DMS53 (cell line): ENCODE measurements at regions not wholly inside any gene's neighbourhood (a gene's known extent, or its start where the extent isn't known, plus 50 kb on each side); places are given as distances from the start of the nearest gene placed in this dataset.
"Not testable (repeated sequence)": the region's sequence is repeated elsewhere in the genome, so short reads cannot be mapped to it uniquely, and the experiment has no call there.

Experiments
- DNase-seq: peaks from one replicate; lab custom pipeline; 2025; lab: John Stamatoyannopoulos, UW

GRCh38 chr1:204782118-204782700, 88.5 kb upstream of the NFASC start:
- DNase-seq = no peak

DNA sequence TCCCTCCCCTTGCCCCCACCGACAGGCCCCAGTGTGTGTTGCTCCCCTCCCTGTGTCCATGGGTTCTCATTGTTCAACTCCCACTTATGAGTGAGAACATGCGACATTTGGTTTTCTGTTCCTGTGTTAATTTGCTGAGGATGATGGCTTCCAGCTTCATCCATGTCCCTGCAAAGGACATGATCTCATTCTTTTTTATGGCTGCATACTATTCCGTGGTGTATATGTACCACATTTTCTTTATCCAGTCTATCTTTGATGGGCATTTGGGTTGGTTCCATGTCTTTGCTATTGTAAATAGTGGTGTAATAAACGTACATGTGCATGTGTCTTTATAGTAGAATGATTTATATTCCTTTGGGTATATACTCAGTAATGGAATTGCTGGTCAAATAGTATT, 85.6 kb upstream of the NFASC start:
- not testable (repeated sequence) for DNase-seq

DNA sequence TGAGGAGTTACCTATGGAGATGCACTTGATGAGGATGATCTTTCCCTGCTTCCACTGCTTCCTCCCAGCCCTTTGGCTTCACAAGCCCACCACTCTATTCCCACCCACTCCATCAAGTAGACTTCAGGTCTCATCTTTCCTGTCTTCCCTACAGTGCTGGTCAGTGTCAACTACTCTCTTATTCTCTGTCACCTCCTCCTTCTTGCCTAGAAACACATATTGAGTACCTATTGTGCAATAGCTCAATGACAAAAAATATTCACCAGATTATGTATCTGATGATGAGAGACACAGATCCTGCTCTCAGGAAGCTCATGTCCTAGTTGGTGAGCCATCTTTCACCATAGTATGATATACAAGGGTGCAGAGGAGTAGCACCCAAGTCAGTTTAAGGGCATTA, 82.2 kb upstream of the NFASC start:
- DNase-seq = no peak

DNA sequence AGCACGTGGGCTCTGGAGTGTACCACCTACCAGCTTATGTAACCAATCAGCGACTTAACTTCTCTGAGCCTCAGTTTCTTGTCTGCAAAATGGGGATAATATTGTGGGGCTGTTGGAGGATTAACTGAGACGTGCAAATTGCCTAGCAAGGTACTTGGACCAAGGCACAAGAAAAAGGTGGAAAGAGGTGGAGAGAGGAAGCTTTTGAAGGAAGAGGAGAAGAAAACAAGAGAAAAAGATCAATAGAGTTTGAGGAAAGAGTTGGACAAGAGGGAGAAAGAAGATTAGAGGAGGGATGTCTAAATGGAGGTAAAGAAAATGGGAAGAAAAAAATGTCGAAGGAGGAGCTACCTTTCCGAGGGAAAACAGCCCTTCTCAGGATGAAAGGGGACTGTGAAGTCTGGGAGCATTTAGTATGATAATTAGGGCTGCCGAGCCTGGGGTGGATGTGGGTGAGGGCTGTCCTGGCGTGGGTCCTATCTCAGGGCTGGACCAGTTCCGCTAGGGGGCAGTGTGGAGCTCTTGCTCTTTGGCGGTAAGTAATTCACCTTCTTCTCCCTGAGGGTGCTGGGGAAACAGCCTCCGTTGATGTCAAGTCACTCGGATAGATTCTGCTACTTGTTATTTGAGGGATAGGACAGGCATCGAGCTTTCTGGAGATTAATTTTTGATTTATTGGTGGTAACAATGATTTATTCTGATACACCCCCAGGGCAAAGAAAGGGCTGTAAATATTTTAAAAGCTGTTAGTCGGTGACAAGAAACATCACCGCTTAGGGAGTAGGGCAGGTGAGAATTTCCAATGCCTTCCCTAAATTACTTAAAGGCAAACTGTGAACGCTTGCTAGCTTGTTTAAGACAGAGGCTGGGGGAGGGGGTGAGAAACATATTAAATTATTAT, 79.0 kb upstream of the NFASC start:
- peak; percentile 91 for DNase-seq

DNA sequence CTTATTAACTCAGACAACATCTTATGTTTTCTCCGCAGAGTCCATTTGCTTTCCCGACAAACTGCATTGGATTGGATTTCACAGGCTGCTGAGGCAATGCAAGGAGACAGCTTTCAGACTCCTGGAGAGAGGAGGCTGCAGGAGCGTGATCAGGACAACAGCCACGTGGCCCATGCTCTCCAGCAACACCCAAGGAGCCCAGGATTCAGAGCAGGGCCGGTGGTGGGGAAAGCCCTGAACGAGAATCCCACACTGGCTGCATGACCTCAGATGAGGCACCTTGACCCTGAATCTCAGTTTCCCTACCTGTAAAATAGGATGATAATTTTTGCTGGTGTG, 78.3 kb upstream of the NFASC start:
- no peak for DNase-seq

DNA sequence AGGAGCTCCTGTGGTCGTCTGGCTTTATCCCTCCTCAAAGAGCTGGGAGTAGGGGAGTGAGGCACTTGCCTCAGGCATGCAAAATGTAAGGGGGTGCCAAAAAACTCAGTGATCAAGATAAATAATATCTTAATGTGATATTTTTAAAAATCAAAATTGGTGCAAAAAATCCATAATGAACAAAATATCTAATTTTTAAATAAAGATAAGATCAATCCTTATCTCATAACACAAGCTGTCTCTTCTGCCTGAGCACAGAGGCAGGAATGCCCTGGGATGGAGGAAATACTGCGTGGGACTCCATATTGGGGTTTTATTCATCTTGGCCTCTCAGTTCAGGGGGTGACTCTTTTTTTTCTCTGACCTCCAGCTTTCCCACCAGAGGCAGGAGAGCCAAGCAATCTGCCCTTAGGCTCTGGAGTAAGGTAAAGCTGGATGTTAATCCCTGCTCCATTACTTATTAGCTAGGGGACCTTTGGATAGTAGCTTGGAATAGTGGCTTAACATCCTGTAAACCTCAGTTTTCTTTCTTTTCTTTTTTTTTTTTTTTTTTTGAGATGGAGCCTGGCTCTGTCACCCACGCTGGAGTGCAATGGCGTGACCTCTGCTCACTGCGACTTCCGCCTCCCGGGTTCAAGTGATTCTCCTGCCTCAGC, 77.3 kb upstream of the NFASC start:
- no peak for DNase-seq

DNA sequence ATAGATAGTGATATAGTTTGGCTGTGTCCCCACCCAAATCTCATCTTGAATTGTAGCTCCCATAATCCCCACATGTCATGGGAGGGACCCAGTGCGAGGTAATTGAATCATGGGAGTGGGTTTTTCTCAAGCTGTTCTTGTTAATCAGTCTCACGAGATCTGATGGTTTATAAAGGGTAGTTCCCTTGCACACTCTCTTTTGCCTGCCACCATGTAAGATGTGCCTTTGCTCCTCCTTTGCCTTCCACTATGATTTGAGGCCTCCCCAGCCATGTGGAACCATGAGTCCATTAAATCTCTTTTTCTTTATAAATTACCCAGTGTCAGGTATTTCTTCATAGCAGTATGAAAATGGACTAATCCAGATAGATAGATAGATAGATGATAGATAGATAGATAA, 73.8 kb upstream of the NFASC start:
- not testable (repeated sequence) for DNase-seq

DNA sequence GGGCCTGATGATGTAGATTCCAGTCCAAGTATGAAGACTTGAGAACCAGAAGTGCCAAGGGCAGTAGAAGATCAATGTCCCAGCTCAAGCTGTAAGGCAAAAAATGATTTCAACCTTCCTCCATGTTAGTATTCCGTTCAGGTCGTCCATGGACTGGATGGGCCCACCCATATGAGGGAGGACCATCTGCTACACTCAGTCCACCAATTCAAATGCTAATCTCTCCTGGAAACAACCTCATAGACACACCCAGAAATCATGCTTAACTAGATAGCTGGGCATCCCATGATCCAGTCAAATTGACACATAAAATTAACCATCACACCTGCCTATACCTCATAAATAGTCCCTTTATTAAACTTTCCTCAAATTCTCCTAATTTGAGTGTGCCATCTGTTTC, 73.3 kb upstream of the NFASC start:
- no peak for DNase-seq

- DNase-seq = no peak
These were observed 71.0 kb upstream of the NFASC start for GRCh38 chr1:204799630-204800029.

GRCh38 chr1:204801211-204801610, 69.5 kb upstream of the NFASC start:
- DNase-seq = no peak

GRCh38 chr1:204802401-204803175, 68.1 kb upstream of the NFASC start:
- no peak for DNase-seq

GRCh38 chr1:204803607-204804006, 67.1 kb upstream of the NFASC start:
- DNase-seq = no peak

- DNase-seq = peak; percentile 94
These were observed 63.5 kb upstream of the NFASC start for GRCh38 chr1:204806943-204807687.

- DNase-seq = no peak
These were observed 61.2 kb upstream of the NFASC start for GRCh38 chr1:204809488-204809887.

GRCh38 chr1:204812842-204813241, 57.8 kb upstream of the NFASC start:
- no peak for DNase-seq

- DNase-seq = no peak
These were observed 57.1 kb upstream of the NFASC start for GRCh38 chr1:204813522-204813921.

DNA sequence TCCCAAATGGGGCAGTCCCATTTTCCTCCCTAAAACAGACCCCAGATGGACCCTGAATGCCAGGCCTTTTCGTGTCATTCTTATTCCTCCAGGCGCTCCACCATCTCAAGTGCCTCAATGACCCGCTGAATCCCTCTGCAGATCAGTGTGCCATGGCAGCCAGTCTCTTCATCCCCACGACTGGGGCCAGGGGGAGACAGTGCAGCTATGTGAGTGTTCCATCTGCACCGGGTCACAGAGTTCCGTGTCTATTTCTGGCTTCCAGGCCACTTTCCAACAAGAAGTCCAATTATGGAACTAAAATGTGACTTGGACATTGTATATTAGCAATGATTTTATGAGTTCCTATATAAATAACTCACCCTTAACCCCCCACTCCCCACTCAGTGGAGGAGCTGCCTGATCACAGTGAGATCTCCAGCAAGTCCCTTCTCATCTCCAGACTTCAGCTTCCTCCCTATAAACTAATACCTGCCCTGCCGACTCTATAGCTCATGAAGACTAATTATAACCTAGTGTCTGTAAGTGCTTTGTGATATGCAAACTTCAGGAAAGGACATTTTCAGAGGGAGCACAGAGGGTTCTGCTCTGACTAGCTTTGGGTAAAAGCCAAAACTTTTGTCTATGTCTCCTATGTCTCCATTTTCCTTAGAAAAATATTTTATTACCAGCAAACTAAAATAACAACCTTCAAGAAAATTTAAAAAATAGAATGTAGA, 56.3 kb upstream of the NFASC start:
- DNase-seq = no peak

GRCh38 chr1:204817341-204817740, 53.3 kb upstream of the NFASC start:
- DNase-seq = no peak

DNA sequence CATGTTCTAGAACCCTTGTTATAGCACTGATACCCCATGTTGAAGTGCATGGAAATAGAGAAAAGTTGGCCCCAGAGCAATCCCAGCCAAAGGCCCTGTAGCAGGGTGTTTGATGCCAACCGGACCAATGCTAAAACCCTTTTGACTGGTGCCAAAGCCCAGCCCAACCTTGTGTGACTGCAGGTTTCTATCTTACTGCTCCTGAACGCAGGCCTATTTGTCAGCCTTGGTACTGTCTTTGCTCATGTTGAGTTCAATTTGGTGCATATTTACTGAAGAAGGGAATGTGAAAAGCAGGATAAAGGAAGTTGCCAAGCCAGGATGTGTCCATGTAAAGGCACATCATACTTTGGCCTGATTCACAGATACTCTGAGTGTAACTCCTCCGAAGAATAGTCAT, 51.7 kb upstream of the NFASC start:
- DNase-seq = no peak

- peak; percentile 57 for DNase-seq
These were observed 51.2 kb upstream of the NFASC start for GRCh38 chr1:204819495-204819894.
